B cell (primary cell): ENCODE measurements at regions not wholly inside any gene's neighbourhood (a gene's known extent, or its start where the extent isn't known, plus 50 kb on each side); places are given as distances from the start of the nearest gene placed in this dataset.

Experiments used
- ATAC-seq: fragments of 200-7000 bp; cut with Tn5 transposase; one replicate; pipeline ENCODE4 v1.10.0; 2021; ENCODE audit warnings: low read depth, mild to moderate bottlenecking, moderate number of reproducible peaks, moderate library complexity
- CTCF ChIA-PET: fragments of 350-600 bp; sonication (Branson Sonifier 250); formaldehyde crosslinking; loops from one replicate; lab custom pipeline; 2021; ENCODE audit warnings: antibody characterized with exemption, inconsistent platforms; lab: Charles Lee
- POLR2A ChIA-PET: fragments of 350-600 bp; sonication (Branson Sonifier 250); formaldehyde crosslinking; loops from one replicate; lab custom pipeline; 2021; ENCODE audit warnings: antibody characterized with exemption; lab: Charles Lee
- DNase-seq: peaks from one replicate; pipeline ENCODE4 v3.0.0; 2013
- H2AFZ ChIP-seq: 2 replicates; pipeline ENCODE4 v1.6.1; 2012; ENCODE audit warnings: mild to moderate bottlenecking, low read depth, low read length; ENCODE audit not compliant: insufficient read depth, poor library complexity, severe bottlenecking
- H3K27ac ChIP-seq, 2 donors: 1 replicate in 1 of 2; 2 replicates in 1 of 2; pipeline ENCODE4 v1.5.1; 2012 to 2013; ENCODE audit warnings: low read length in 2 of 2, mild to moderate bottlenecking in 2 of 2, moderate library complexity in 1 of 2
- H3K27me3 ChIP-seq, 4 experiments: fragments of 200-600 bp in 1 of 4; sonication (generic) in 1 of 4; replicated peaks in 1 of 4; 1 replicate in 2 of 4; 2 replicates in 2 of 4; pipeline versions ENCODE4 v1.6.1 to v1.7.0; 2013 to 2016; ENCODE audit warnings: low read length in 3 of 4, mild to moderate bottlenecking in 2 of 4, mixed read lengths in 1 of 4, moderate library complexity in 1 of 4; ENCODE audit not compliant: insufficient read depth in 4 of 4, control insufficient read depth in 3 of 4; ENCODE audit errors: control extremely low read depth in 1 of 4
- H3K36me3 ChIP-seq, 2 experiments: replicated peaks in 1 of 2; 1 replicate in 1 of 2; 2 replicates in 1 of 2; pipeline versions ENCODE4 v1.6.1 to v1.7.1; 2013; ENCODE audit warnings: low read length in 1 of 2; ENCODE audit not compliant: insufficient read depth in 2 of 2, control insufficient read depth in 1 of 2; ENCODE audit errors: control extremely low read depth in 1 of 2, extremely low read depth in 1 of 2
- H3K4me1 ChIP-seq, 2 donors: fragments of 200-600 bp in 1 of 2; sonication (generic) in 1 of 2; 1 replicate in 1 of 2; 2 replicates in 1 of 2; pipeline versions ENCODE4 v1.5.1 to v1.6.1; 2013 to 2017; ENCODE audit warnings: low read length in 2 of 2; ENCODE audit not compliant: control insufficient read depth in 2 of 2, insufficient read depth in 2 of 2
- H3K4me2 ChIP-seq: replicated peaks from 2 replicates; pipeline ENCODE3; 2012; ENCODE audit warnings: mild to moderate bottlenecking, low read depth, low read length; ENCODE audit not compliant: poor library complexity, severe bottlenecking
- H3K4me3 ChIP-seq, 5 experiments: fragments of 200-600 bp in 1 of 5; sonication (generic) in 1 of 5; 1 replicate in 3 of 5; 2 replicates in 2 of 5; pipeline versions ENCODE4 v1.5.1 to v1.7.0; 2011 to 2016; ENCODE audit warnings: low read length in 4 of 5, mild to moderate bottlenecking in 4 of 5, low read depth in 2 of 5, control low read depth in 1 of 5, moderate library complexity in 1 of 5; ENCODE audit not compliant: insufficient read depth in 1 of 5; ENCODE audit errors: control extremely low read depth in 1 of 5, extremely low read depth in 1 of 5
- H3K79me2 ChIP-seq: fragments of 200-600 bp; sonication (generic); one replicate; pipeline ENCODE4 v1.6.0; 2016; ENCODE audit warnings: low read length; ENCODE audit not compliant: control insufficient read depth, insufficient read depth
- H3K9ac ChIP-seq: fragments of 200-600 bp; sonication (generic); 2 replicates; pipeline ENCODE4 v1.6.1; 2017; ENCODE audit warnings: mild to moderate bottlenecking, low read length, moderate library complexity
- H3K9me3 ChIP-seq, 3 donors: one replicate each; pipeline versions ENCODE4 v1.6.1 to v1.7.1; 2013; ENCODE audit warnings: low read length in 2 of 3; ENCODE audit not compliant: control insufficient read depth in 2 of 3, insufficient read depth in 1 of 3; ENCODE audit errors: control extremely low read depth in 1 of 3
- H4K20me1 ChIP-seq: 2 replicates; pipeline ENCODE4 v1.6.0; 2012; ENCODE audit warnings: mild to moderate bottlenecking, low read length; ENCODE audit not compliant: insufficient read depth, control insufficient read depth, poor library complexity, severe bottlenecking
- H3K27ac Mint-ChIP-seq: one replicate; pipeline ENCODE4 v1.8.0; 2021; ENCODE audit warnings: mixed read lengths
- H3K27me3 Mint-ChIP-seq: one replicate; pipeline ENCODE4 v1.8.0; 2021; ENCODE audit warnings: mixed read lengths
- H3K4me1 Mint-ChIP-seq: one replicate; pipeline ENCODE4 v1.8.0; 2021; ENCODE audit warnings: mixed read lengths
- H3K4me3 Mint-ChIP-seq: one replicate; pipeline ENCODE4 v1.8.0; 2021; ENCODE audit warnings: mixed read lengths
- H3K9me3 Mint-ChIP-seq: one replicate; pipeline ENCODE4 v1.8.0; 2022; ENCODE audit warnings: mixed read lengths; ENCODE audit not compliant: insufficient read depth
- CTCF ChIP-seq: fragments of 200-600 bp; IDR thresholded peaks from one replicate; pipeline ENCODE4 v1.8.0; 2022; ENCODE audit warnings: antibody characterized with exemption, mild to moderate bottlenecking
- EZH2 ChIP-seq: IDR thresholded peaks from 2 replicates; pipeline ENCODE4 v1.6.1; 2012; ENCODE audit warnings: borderline replicate concordance, low read depth, mild to moderate bottlenecking, moderate library complexity, low read length; ENCODE audit not compliant: insufficient read depth, poor library complexity, severe bottlenecking
- WGBS: methylation state at CpG from one replicate; pipeline ENCODE4 v1.1.5; 2013; ENCODE audit warnings: missing lambda C conversion rate; ENCODE audit not compliant: insufficient coverage; 5-methylcytosine and 5-hydroxymethylcytosine counted together
- intact Hi-C: fragments of 100-400 bp; cut with micrococcal nuclease; formaldehyde crosslinking; loops from one replicate; pipeline ENCODE4 v1.10.0; 2022

DNA sequence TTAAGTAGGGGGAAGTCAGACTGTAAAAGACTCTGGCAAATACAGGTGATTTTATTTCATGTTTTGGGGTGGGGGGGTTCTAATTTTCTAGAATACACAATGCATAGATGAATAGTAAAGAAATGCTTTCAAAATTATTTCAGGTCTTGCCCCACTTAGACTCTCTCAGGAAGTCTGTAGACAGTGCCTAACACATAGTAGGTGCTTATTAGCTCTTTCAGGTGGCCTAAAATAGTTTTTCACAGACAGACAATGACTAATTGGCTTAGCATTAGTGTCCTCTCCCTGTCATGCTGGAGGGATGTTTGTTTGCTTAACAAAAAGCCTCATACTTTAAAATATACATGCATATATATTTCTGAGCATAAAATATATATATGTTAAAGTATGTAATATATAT is 366.0 kb downstream of the SOX9 start:
- no peak overlapping the region for H3K4me3 ChIP-seq
- ChIA-PET CTCF (no interaction called here), POLR2A (no interaction called here)
- no peaks in the 10 kb centered on the region for H3K79me2 ChIP-seq
- H3K27ac ChIP-seq, result no peak overlapping the region
- H3K4me2 ChIP-seq, result no peak overlapping the region
- TF ChIP-seq CTCF (no peak), EZH2 (no peak)
- peaks cover 13% of the 10 kb centered on the region for H3K27me3 Mint-ChIP-seq
- H3K9me3 ChIP-seq, result peaks cover 0 to 2% (median 2%) of the 10 kb centered on the region in 3 donors
- no peaks in the 10 kb centered on the region for H4K20me1 ChIP-seq
- no peaks in the 10 kb centered on the region for H3K36me3 ChIP-seq
- no peaks in the 10 kb centered on the region for H3K27me3 ChIP-seq
- H2AFZ ChIP-seq, result no peak overlapping the region
- ATAC-seq (no peak), DNase-seq (no peak)
- H3K4me1 Mint-ChIP-seq, result no peaks in the 10 kb centered on the region
- no peak overlapping the region for H3K27ac Mint-ChIP-seq
- no peaks in the 10 kb centered on the region for H3K4me1 ChIP-seq
- no peaks in the 10 kb centered on the region for H3K9me3 Mint-ChIP-seq
- intact Hi-C loops, result no loop called here
- H3K9ac ChIP-seq, result no peak overlapping the region
- no peak overlapping the region for H3K4me3 Mint-ChIP-seq

GRCh38 chr17:72487731-72488494 is 367.1 kb downstream of the SOX9 start:
- H3K27ac Mint-ChIP-seq, result no peak overlapping the region
- Histone ChIP-seq H3K27me3 (no peaks in the 10 kb centered on the region), H3K27ac (no peak overlapping the region), H2AFZ (no peak overlapping the region), H3K4me1 (no peaks in the 10 kb centered on the region), H3K4me2 (no peak overlapping the region), H4K20me1 (no peaks in the 10 kb centered on the region), H3K36me3 (no peaks in the 10 kb centered on the region), H3K79me2 (no peaks in the 10 kb centered on the region), H3K9me3 (peaks cover 0 to 6% (median 2%) of the 10 kb centered on the region in 3 donors), H3K4me3 (no peak overlapping the region), H3K9ac (no peak overlapping the region)
- H3K27me3 Mint-ChIP-seq, result peaks cover 4% of the 10 kb centered on the region
- no peak for TF ChIP-seq CTCF
- TF ChIP-seq EZH2, result no peak
- POLR2A ChIA-PET, result no interaction called here
- DNase-seq (no peak), ATAC-seq (no peak)
- no peaks in the 10 kb centered on the region for H3K9me3 Mint-ChIP-seq
- H3K4me1 Mint-ChIP-seq, result no peaks in the 10 kb centered on the region
- CTCF ChIA-PET, result no interaction called here
- intact Hi-C loops, result no loop called here
- no peak overlapping the region for H3K4me3 Mint-ChIP-seq
- WGBS, result 61% methylated on average over 19 of the region's 19 CpGs
